SK-N-SH (cell line): ENCODE measurements at regions not wholly inside any gene's neighbourhood (a gene's known extent, or its start where the extent isn't known, plus 50 kb on each side); places are given as distances from the start of the nearest gene placed in this dataset.
"Not testable (repeated sequence)": the region's sequence is repeated elsewhere in the genome, so short reads cannot be mapped to it uniquely, and the experiment has no call there.

Source experiments
- CTCF ChIA-PET: fragments of 300-600, 350-600 bp; formaldehyde crosslinking; extraction: SDS; loops from one replicate; lab custom pipeline; 2021; lab: Yijun Ruan, JAX
- POLR2A ChIA-PET: fragments of 350-600 bp; sonication (Branson Sonifier 250); formaldehyde crosslinking; extraction: SDS; loops from one replicate; lab custom pipeline; 2020; ENCODE audit warnings: antibody characterized with exemption, inconsistent platforms; lab: Yijun Ruan, JAX
- DNase-seq: peaks from one replicate; pipeline ENCODE4 v3.0.0; 2012
- H2AFZ ChIP-seq: fragments of 200-600 bp; sonication (generic); 2 replicates; pipeline ENCODE4 v1.8.1; 2016; ENCODE audit warnings: antibody characterized with exemption, mild to moderate bottlenecking, low read depth
- H3F3A ChIP-seq: fragments of 200-600 bp; sonication (generic); replicated peaks from 2 replicates; pipeline ENCODE3; 2016; ENCODE audit warnings: antibody characterized with exemption, mild to moderate bottlenecking; ENCODE audit not compliant: insufficient read depth
- H3K27ac ChIP-seq, 2 experiments: fragments of 200-500 bp in 1 of 2; fragments of 200-600 bp in 1 of 2; sonication (Bioruptor generic) in 1 of 2; sonication (generic), shearing (Covaris generic) in 1 of 2; 2 replicates each; pipeline versions ENCODE4 v1.5.1 to v1.6.1; 2014 to 2016; ENCODE audit warnings: low read depth in 2 of 2, inconsistent platforms in 1 of 2, low read length in 1 of 2, mild to moderate bottlenecking in 1 of 2, mixed read lengths in 1 of 2
- H3K27me3 ChIP-seq: fragments of 200-600 bp; sonication (generic), shearing (Covaris generic); 2 replicates; pipeline ENCODE4 v1.6.1; 2016; ENCODE audit warnings: mixed run types; ENCODE audit not compliant: insufficient read depth
- H3K36me3 ChIP-seq, 2 experiments: fragments of 200-500 bp in 1 of 2; fragments of 200-600 bp in 1 of 2; sonication (Bioruptor generic) in 1 of 2; sonication (generic) in 1 of 2; replicated peaks in 1 of 2; 2 replicates each; pipeline versions ENCODE3 to v1.5.1; 2014 to 2016; ENCODE audit warnings: low read length in 1 of 2, mild to moderate bottlenecking in 1 of 2; ENCODE audit not compliant: insufficient read depth in 2 of 2, control insufficient read depth in 1 of 2
- H3K4me1 ChIP-seq, 2 experiments: fragments of 200-500 bp in 1 of 2; fragments of 200-600 bp in 1 of 2; sonication (Bioruptor generic) in 1 of 2; sonication (generic), shearing (Covaris generic) in 1 of 2; 2 replicates each; pipeline versions ENCODE4 v1.5.1 to v1.6.1; 2014 to 2016; ENCODE audit warnings: low read depth in 1 of 2, low read length in 1 of 2, mixed run types in 1 of 2; ENCODE audit not compliant: insufficient read depth in 2 of 2, control insufficient read depth in 1 of 2
- H3K4me2 ChIP-seq: fragments of 200-600 bp; sonication (generic), shearing (Covaris generic); 2 replicates; pipeline ENCODE4 v1.6.1; 2017; ENCODE audit warnings: mixed run types
- H3K4me3 ChIP-seq, 2 experiments: fragments of 200-500 bp in 1 of 2; fragments of 200-600 bp in 1 of 2; sonication (Bioruptor generic) in 1 of 2; sonication (generic), shearing (Covaris generic) in 1 of 2; 2 replicates each; pipeline versions ENCODE4 v1.5.1 to v1.8.1; 2014 to 2016; ENCODE audit warnings: low read depth in 2 of 2, inconsistent platforms in 1 of 2, low read length in 1 of 2, mild to moderate bottlenecking in 1 of 2, mixed read lengths in 1 of 2, moderate library complexity in 1 of 2
- H3K79me2 ChIP-seq: fragments of 200-600 bp; sonication (generic); 2 replicates; pipeline ENCODE4 v1.8.1; 2017; ENCODE audit warnings: mild to moderate bottlenecking; ENCODE audit not compliant: insufficient read depth
- H3K9ac ChIP-seq: fragments of 200-600 bp; sonication (generic); 2 replicates; pipeline ENCODE4 v1.6.1; 2017; ENCODE audit warnings: mixed run types
- H3K9me2 ChIP-seq: fragments of 200-600 bp; sonication (generic); 2 replicates; pipeline ENCODE4 v1.6.1; 2017; ENCODE audit warnings: mixed run types
- H3K9me3 ChIP-seq: fragments of 200-600 bp; sonication (generic); 2 replicates; pipeline ENCODE4 v1.6.1; 2017; ENCODE audit warnings: mixed run types, mild to moderate bottlenecking, moderate library complexity
- H4K20me1 ChIP-seq: fragments of 200-600 bp; sonication (generic); 2 replicates; pipeline ENCODE4 v1.6.1; 2017; ENCODE audit warnings: mild to moderate bottlenecking, mixed run types; ENCODE audit not compliant: insufficient read depth
- CTCF ChIP-seq: fragments of 200-600 bp; sonication (generic); IDR thresholded peaks from 2 replicates; pipeline ENCODE4 v1.6.1; 2017; ENCODE audit warnings: antibody characterized with exemption, mild to moderate bottlenecking, moderate library complexity
- WGBS: methylation state at CpG from one replicate; pipeline ENCODE4 v1.1.6; 2017; ENCODE audit warnings: low lambda C conversion rate; 5-methylcytosine and 5-hydroxymethylcytosine counted together

- CTCF ChIA-PET = not testable (repeated sequence)
Observed at GRCh38 chr16:29094729-29095624, 110.1 kb downstream of the LAT start.

GRCh38 chr16:29094325-29094724 lies 109.5 kb downstream of the LAT start:
- H2AFZ ChIP-seq, POLR2A ChIA-PET, H3K4me3 ChIP-seq, H3K36me3 ChIP-seq, H3K27ac ChIP-seq, H3F3A ChIP-seq, DNase-seq, H3K9me2 ChIP-seq, H3K9me3 ChIP-seq, H3K4me1 ChIP-seq, H3K4me2 ChIP-seq, H4K20me1 ChIP-seq, H3K9ac ChIP-seq, CTCF ChIA-PET, H3K27me3 ChIP-seq, H3K79me2 ChIP-seq: not testable (repeated sequence)
- WGBS = 33% methylated on average over 3 of the region's 3 CpGs

More at GRCh38 chr16:29094729-29095624, 110.1 kb downstream of the LAT start:
- H3K9me2 ChIP-seq, H3K4me1 ChIP-seq, H3K9ac ChIP-seq, H3K4me2 ChIP-seq, H2AFZ ChIP-seq: not testable (repeated sequence)
- TF ChIP-seq CTCF = peak; percentile 52
- TF ChIP-seq, all 33 proteins: peak for 1; not testable (repeated sequence) for 32
- H3K4me3 ChIP-seq, H3K9me3 ChIP-seq, H3K36me3 ChIP-seq, H3F3A ChIP-seq, DNase-seq, H3K79me2 ChIP-seq, POLR2A ChIA-PET, H3K27ac ChIP-seq, H3K27me3 ChIP-seq, H4K20me1 ChIP-seq: not testable (repeated sequence)
- WGBS = 25% methylated on average over 6 of the region's 13 CpGs

GRCh38 chr16:29089679-29090078 lies 104.8 kb downstream of the LAT start:
- H3K9me2 ChIP-seq, H4K20me1 ChIP-seq, CTCF ChIA-PET, H3K4me3 ChIP-seq, H2AFZ ChIP-seq, H3K9me3 ChIP-seq, H3K36me3 ChIP-seq, H3K79me2 ChIP-seq, H3K9ac ChIP-seq, H3K27ac ChIP-seq, H3K4me1 ChIP-seq, H3K4me2 ChIP-seq, DNase-seq, POLR2A ChIA-PET, H3F3A ChIP-seq: not testable (repeated sequence)
- peaks cover 11% of the 10 kb centered on the region; the same call in 1 of the 2 replicates for H3K27me3 ChIP-seq

- peaks cover 11% of the 10 kb centered on the region; the same call in 1 of the 2 replicates for H3K27me3 ChIP-seq
- H3K79me2 ChIP-seq, POLR2A ChIA-PET, CTCF ChIA-PET, H3K9me2 ChIP-seq, H3F3A ChIP-seq, H3K36me3 ChIP-seq, H2AFZ ChIP-seq, H3K4me2 ChIP-seq, DNase-seq, H3K4me3 ChIP-seq, H3K27ac ChIP-seq, H3K9me3 ChIP-seq, H4K20me1 ChIP-seq, H3K9ac ChIP-seq, H3K4me1 ChIP-seq: not testable (repeated sequence)
- 64% methylated on average over 4 of the region's 4 CpGs for WGBS
Observed at GRCh38 chr16:29087673-29088072, 102.8 kb downstream of the LAT start.
